Neuronal stem cell (in vitro differentiated cells): ENCODE measurements at regions not wholly inside any gene's neighbourhood (a gene's known extent, or its start where the extent isn't known, plus 50 kb on each side); places are given as distances from the start of the nearest gene placed in this dataset.

ENCODE experiments used
- DNase-seq: peaks from one replicate; pipeline ENCODE4 v3.0.0-alpha.2; 2013; ENCODE audit warnings: low spot score
- H2AFZ ChIP-seq: one replicate; pipeline ENCODE4 v1.6.1; 2013; ENCODE audit warnings: mild to moderate bottlenecking, low read length, inconsistent platforms
- H2AK5ac ChIP-seq: 2 replicates; pipeline ENCODE4 v1.6.1; 2013; ENCODE audit warnings: low read depth, mild to moderate bottlenecking, inconsistent platforms, low read length, moderate library complexity, mixed read lengths
- H2BK120ac ChIP-seq: 2 replicates; pipeline ENCODE4 v1.6.1; 2013; ENCODE audit warnings: low read depth, mild to moderate bottlenecking, inconsistent platforms, low read length, moderate library complexity, mixed read lengths
- H2BK12ac ChIP-seq: one replicate; pipeline ENCODE4 v1.6.1; 2013; ENCODE audit warnings: low read length, inconsistent platforms
- H2BK15ac ChIP-seq: 2 replicates; pipeline ENCODE4 v1.6.1; 2013; ENCODE audit warnings: mild to moderate bottlenecking, low read length, inconsistent platforms, mixed read lengths
- H2BK5ac ChIP-seq: one replicate; pipeline ENCODE4 v1.6.1; 2013; ENCODE audit warnings: inconsistent platforms, mild to moderate bottlenecking, low read length, moderate library complexity
- H3K14ac ChIP-seq: one replicate; pipeline ENCODE4 v1.6.1; 2013; ENCODE audit warnings: low read length, inconsistent platforms
- H3K18ac ChIP-seq: 2 replicates; pipeline ENCODE4 v1.6.1; 2013; ENCODE audit warnings: low read length, inconsistent platforms
- H3K23ac ChIP-seq: 2 replicates; pipeline ENCODE4 v1.6.1; 2013; ENCODE audit warnings: low read depth, mild to moderate bottlenecking, mixed read lengths, low read length, inconsistent platforms; ENCODE audit not compliant: poor library complexity
- H3K27ac ChIP-seq: replicated peaks from 3 replicates; pipeline ENCODE4 v1.5.1; 2013; ENCODE audit warnings: low read length, inconsistent platforms
- H3K27me3 ChIP-seq, 3 experiments: 2 replicates each; pipeline ENCODE4 v1.6.1; 2013; ENCODE audit warnings: low read length in 3 of 3, mild to moderate bottlenecking in 2 of 3, inconsistent platforms in 1 of 3, low read depth in 1 of 3, mixed read lengths in 1 of 3, moderate library complexity in 1 of 3; ENCODE audit not compliant: control insufficient read depth in 3 of 3, insufficient read depth in 3 of 3
- H3K36me3 ChIP-seq, 2 donors: replicated peaks in 1 of 2; 2 replicates each; pipeline ENCODE4 v1.6.1; 2013; ENCODE audit warnings: low read length in 2 of 2; ENCODE audit not compliant: control insufficient read depth in 2 of 2, insufficient read depth in 2 of 2
- H3K4ac ChIP-seq: 2 replicates; pipeline ENCODE4 v1.6.1; 2013; ENCODE audit warnings: inconsistent platforms, mild to moderate bottlenecking, low read length, moderate library complexity
- H3K4me1 ChIP-seq, 2 donors: 1 replicate in 1 of 2; 2 replicates in 1 of 2; pipeline ENCODE4 v1.6.1; 2013; ENCODE audit warnings: low read length in 2 of 2, low read depth in 1 of 2; ENCODE audit not compliant: control insufficient read depth in 2 of 2, insufficient read depth in 1 of 2
- H3K4me2 ChIP-seq: one replicate; pipeline ENCODE4 v1.6.1; 2013; ENCODE audit warnings: mild to moderate bottlenecking, low read length, inconsistent platforms; ENCODE audit not compliant: insufficient read depth, poor library complexity, severe bottlenecking
- H3K4me3 ChIP-seq, 2 donors: 2 replicates each; pipeline ENCODE4 v1.5.1; 2013; ENCODE audit warnings: low read length in 2 of 2, mild to moderate bottlenecking in 2 of 2, inconsistent platforms in 1 of 2, moderate library complexity in 1 of 2
- H3K79me1 ChIP-seq: one replicate; pipeline ENCODE4 v1.6.1; 2013; ENCODE audit warnings: low read depth, mild to moderate bottlenecking, inconsistent platforms, low read length, moderate library complexity
- H3K9ac ChIP-seq: one replicate; pipeline ENCODE4 v1.6.1; 2013; ENCODE audit warnings: mild to moderate bottlenecking, low read depth, low read length, inconsistent platforms; ENCODE audit not compliant: poor library complexity
- H3K9me3 ChIP-seq, 2 donors: replicated peaks in 1 of 2; 2 replicates each; pipeline versions ENCODE3 to v1.6.1; 2013; ENCODE audit warnings: low read length in 2 of 2, mild to moderate bottlenecking in 2 of 2, inconsistent platforms in 1 of 2, low read depth in 1 of 2, mixed read lengths in 1 of 2, moderate library complexity in 1 of 2; ENCODE audit not compliant: control insufficient read depth in 2 of 2, insufficient read depth in 1 of 2
- H4K8ac ChIP-seq: one replicate; pipeline ENCODE4 v1.6.1; 2013; ENCODE audit warnings: low read depth, mild to moderate bottlenecking, inconsistent platforms, low read length, moderate library complexity
- H4K91ac ChIP-seq: one replicate; pipeline ENCODE4 v1.6.1; 2013; ENCODE audit warnings: low read length, low read depth, mild to moderate bottlenecking, inconsistent platforms; ENCODE audit not compliant: poor library complexity
- WGBS, 2 donors: extraction: QIAGEN DNeasy Blood & Tissue Kit; methylation state at CpG; one replicate each; pipeline ENCODE4 v1.1.7; 2013; ENCODE audit warnings: missing lambda C conversion rate in 2 of 2, mixed read lengths in 1 of 2; ENCODE audit not compliant: insufficient read length in 2 of 2, insufficient replicate concordance in 1 of 2; ENCODE audit errors: extremely low coverage in 2 of 2; 5-methylcytosine and 5-hydroxymethylcytosine counted together

DNA sequence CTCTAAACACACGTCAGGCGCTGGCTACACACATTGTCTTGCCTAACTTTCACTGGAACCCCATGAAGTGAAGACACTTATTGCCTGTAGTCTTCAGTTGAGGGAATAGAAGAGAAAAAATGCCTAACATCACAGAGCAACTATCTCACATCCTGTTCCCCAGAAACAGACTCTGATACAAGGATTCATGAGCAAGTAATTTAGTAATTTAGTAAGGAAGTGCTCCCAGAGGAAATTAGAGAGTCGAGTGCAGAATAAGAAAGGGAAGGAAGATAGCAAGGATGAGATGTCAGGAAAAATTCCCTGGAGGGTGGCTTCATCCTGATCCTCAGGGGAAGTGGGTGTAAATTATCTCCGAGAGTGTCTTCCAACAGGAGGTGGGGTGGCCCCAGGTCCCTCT, 104.0 kb downstream of the FOXA2 start:
- Histone ChIP-seq H2AK5ac (no peak overlapping the region), H3K9ac (no peak overlapping the region), H2BK12ac (no peak overlapping the region), H3K79me1 (no peaks in the 10 kb centered on the region), H3K27me3 (no peaks in the 10 kb centered on the region), H3K36me3 (no peaks in the 10 kb centered on the region), H3K4me3 (no peak overlapping the region), H3K27ac (no peak overlapping the region), H2BK5ac (no peak overlapping the region), H3K9me3 (no peaks in the 10 kb centered on the region), H3K4ac (no peak overlapping the region), H3K18ac (no peak overlapping the region), H2AFZ (no peak overlapping the region), H3K4me1 (no peaks in the 10 kb centered on the region), H3K14ac (no peak overlapping the region), H2BK15ac (no peak overlapping the region), H4K8ac (no peak overlapping the region), H3K4me2 (no peak overlapping the region), H2BK120ac (no peak overlapping the region), H3K23ac (no peak overlapping the region), H4K91ac (no peak overlapping the region)
- DNase-seq: no peak
- WGBS, 2 donors: no CpG with 5 or more reads among the region's 4 CpGs

DNA sequence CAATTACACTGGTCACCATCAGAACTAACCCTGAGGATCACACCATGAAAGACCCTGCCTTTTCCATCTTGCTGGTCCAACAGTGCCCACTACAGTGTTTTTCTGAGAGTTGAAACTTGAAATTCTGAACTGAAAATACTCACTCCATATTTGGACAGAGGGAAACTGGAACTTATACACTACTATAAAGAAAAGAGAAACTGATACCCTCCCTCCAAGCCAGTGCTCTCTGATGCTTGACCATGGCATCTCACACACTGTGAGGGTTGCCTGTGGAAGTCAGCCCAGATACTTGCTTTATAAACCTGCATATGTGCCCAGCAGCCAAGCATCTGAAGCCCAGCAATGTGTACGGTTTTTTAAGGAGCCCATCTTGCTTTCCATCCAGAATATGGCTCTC, 108.7 kb downstream of the FOXA2 start:
- Histone ChIP-seq H3K79me1 (no peaks in the 10 kb centered on the region), H3K9ac (no peak overlapping the region), H4K8ac (no peak overlapping the region), H3K4me2 (no peak overlapping the region), H3K4me1 (peaks cover 0 to 2% of the 10 kb centered on the region in 2 donors), H3K4ac (no peak overlapping the region), H2BK12ac (no peak overlapping the region), H2BK15ac (no peak overlapping the region), H3K23ac (no peak overlapping the region), H4K91ac (no peak overlapping the region), H2BK5ac (no peak overlapping the region), H2AFZ (no peak overlapping the region), H3K9me3 (no peaks in the 10 kb centered on the region), H3K18ac (no peak overlapping the region), H3K36me3 (no peaks in the 10 kb centered on the region), H3K4me3 (no peak overlapping the region), H2BK120ac (no peak overlapping the region), H3K27me3 (no peaks in the 10 kb centered on the region), H3K27ac (no peak overlapping the region), H2AK5ac (no peak overlapping the region), H3K14ac (no peak overlapping the region)
- no peak for DNase-seq
- no CpG with 5 or more reads among the region's 1 CpG for WGBS, 2 donors

DNA sequence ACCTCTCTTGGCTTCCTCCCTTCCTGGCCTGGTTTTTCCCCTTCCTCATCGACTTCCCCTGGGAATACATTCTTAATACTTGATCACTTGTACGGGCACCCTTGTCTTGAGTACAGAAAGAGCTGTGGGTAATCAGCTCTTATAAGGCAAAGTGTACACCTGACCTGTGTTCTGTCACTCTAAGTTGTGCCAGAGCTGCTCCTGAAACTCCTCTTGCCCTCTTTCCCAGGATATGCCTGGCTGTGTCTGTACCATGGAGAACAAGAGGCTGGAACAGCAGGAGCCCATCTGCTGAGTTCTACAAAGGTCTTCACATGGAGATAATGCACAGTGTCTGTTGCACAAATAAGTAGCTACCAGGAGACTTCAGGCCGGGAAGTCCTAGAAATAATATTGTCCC, 110.1 kb downstream of the FOXA2 start:
- no peak overlapping the region for H3K9ac ChIP-seq
- H2BK120ac ChIP-seq: no peak overlapping the region
- no peak overlapping the region for H3K4me3 ChIP-seq
- no peak overlapping the region for H3K27ac ChIP-seq
- no peaks in the 10 kb centered on the region for H3K79me1 ChIP-seq
- H2BK15ac ChIP-seq: no peak overlapping the region
- no peak overlapping the region for H2BK5ac ChIP-seq
- no peak overlapping the region for H3K18ac ChIP-seq
- H2AK5ac ChIP-seq: no peak overlapping the region
- WGBS, 2 donors: no CpG with 5 or more reads among the region's 3 CpGs
- H4K91ac ChIP-seq: no peak overlapping the region
- no peak overlapping the region for H3K23ac ChIP-seq
- no peak overlapping the region for H3K4me2 ChIP-seq
- H2AFZ ChIP-seq: no peak overlapping the region
- no peak overlapping the region for H4K8ac ChIP-seq
- H3K9me3 ChIP-seq: no peaks in the 10 kb centered on the region
- no peak overlapping the region for H3K14ac ChIP-seq
- H3K4me1 ChIP-seq: peaks cover 0 to 2% of the 10 kb centered on the region in 2 donors
- H3K36me3 ChIP-seq: no peaks in the 10 kb centered on the region
- no peak overlapping the region for H2BK12ac ChIP-seq
- no peak for DNase-seq
- no peaks in the 10 kb centered on the region for H3K27me3 ChIP-seq
- H3K4ac ChIP-seq: no peak overlapping the region

DNA sequence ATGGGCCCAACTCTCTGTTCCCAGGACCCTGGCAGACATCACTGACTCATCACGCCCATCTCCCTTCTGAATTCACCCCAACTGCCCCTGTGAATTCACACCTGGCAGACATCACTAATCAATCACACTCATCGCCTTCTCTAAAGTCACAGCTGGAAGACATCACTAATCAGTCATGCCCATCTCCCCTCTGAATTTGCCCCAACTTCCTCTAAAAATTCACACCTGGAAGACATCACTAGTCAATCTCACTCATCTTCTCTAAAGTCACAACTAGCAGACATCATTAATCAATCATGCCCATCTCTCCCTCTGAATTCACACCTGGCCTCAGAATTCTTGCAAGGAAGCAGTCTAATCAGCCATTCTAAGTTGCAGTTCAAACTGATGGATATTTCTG, 111.1 kb downstream of the FOXA2 start:
- no peak overlapping the region for H4K8ac ChIP-seq
- no peak overlapping the region for H3K4ac ChIP-seq
- H3K27me3 ChIP-seq: no peaks in the 10 kb centered on the region
- no peak overlapping the region for H3K4me3 ChIP-seq
- H3K9ac ChIP-seq: no peak overlapping the region
- H3K4me1 ChIP-seq: peaks cover 0 to 2% of the 10 kb centered on the region in 2 donors
- no peak overlapping the region for H4K91ac ChIP-seq
- H2BK15ac ChIP-seq: no peak overlapping the region
- no peak overlapping the region for H3K27ac ChIP-seq
- WGBS, 2 donors: no CpG with 5 or more reads among the region's 2 CpGs
- H3K79me1 ChIP-seq: no peaks in the 10 kb centered on the region
- H3K9me3 ChIP-seq: no peaks in the 10 kb centered on the region
- no peak overlapping the region for H3K14ac ChIP-seq
- H2BK5ac ChIP-seq: no peak overlapping the region
- no peak overlapping the region for H3K18ac ChIP-seq
- H3K4me2 ChIP-seq: no peak overlapping the region
- no peak for DNase-seq
- H2BK12ac ChIP-seq: no peak overlapping the region
- H2AFZ ChIP-seq: no peak overlapping the region
- H3K23ac ChIP-seq: no peak overlapping the region
- H2AK5ac ChIP-seq: no peak overlapping the region
- H2BK120ac ChIP-seq: no peak overlapping the region
- H3K36me3 ChIP-seq: no peaks in the 10 kb centered on the region
